Liver (tissue), 8 donors: ENCODE measurements at regions not wholly inside any gene's neighbourhood (a gene's known extent, or its start where the extent isn't known, plus 50 kb on each side); places are given as distances from the start of the nearest gene placed in this dataset.

ENCODE experiments used
- DNase-seq: peaks from one replicate; pipeline ENCODE4 v3.0.0-alpha.2; 2017; ENCODE audit warnings: low spot score
- H3K27ac ChIP-seq, 2 donors: one replicate each; pipeline ENCODE4 v1.7.0; 2013; ENCODE audit warnings: inconsistent platforms in 2 of 2, low read length in 2 of 2, control low read depth in 1 of 2, low read depth in 1 of 2, mild to moderate bottlenecking in 1 of 2
- H3K27me3 ChIP-seq, 4 donors: one replicate each; pipeline versions ENCODE4 v1.6.1 to v1.7.0; 2013; ENCODE audit warnings: low read length in 3 of 4, inconsistent platforms in 1 of 4, mild to moderate bottlenecking in 1 of 4, moderate library complexity in 1 of 4; ENCODE audit not compliant: control insufficient read depth in 4 of 4, insufficient read depth in 4 of 4
- H3K36me3 ChIP-seq, 4 donors: one replicate each; pipeline versions ENCODE4 v1.6.1 to v1.7.0; 2013; ENCODE audit warnings: low read length in 3 of 4, mild to moderate bottlenecking in 3 of 4, low read depth in 1 of 4, moderate library complexity in 1 of 4; ENCODE audit not compliant: control insufficient read depth in 4 of 4, insufficient read depth in 3 of 4
- H3K4me1 ChIP-seq, 4 donors: one replicate each; pipeline versions ENCODE4 v1.6.1 to v1.7.0; 2013; ENCODE audit warnings: low read length in 3 of 4, mild to moderate bottlenecking in 3 of 4, moderate library complexity in 1 of 4; ENCODE audit not compliant: control insufficient read depth in 4 of 4, insufficient read depth in 4 of 4
- H3K4me3 ChIP-seq, 3 donors: one replicate each; pipeline versions ENCODE4 v1.6.1 to v1.7.0; 2013; ENCODE audit warnings: low read length in 3 of 3, control low read depth in 1 of 3, low read depth in 1 of 3, mild to moderate bottlenecking in 1 of 3
- H3K9ac ChIP-seq, 2 donors: one replicate each; pipeline ENCODE4 v1.7.0; 2013; ENCODE audit warnings: low read length in 2 of 2, mild to moderate bottlenecking in 2 of 2, moderate library complexity in 2 of 2, control low read depth in 1 of 2, low read depth in 1 of 2
- H3K9me3 ChIP-seq, 4 donors: one replicate each; pipeline versions ENCODE4 v1.6.1 to v1.7.0; 2013; ENCODE audit warnings: low read length in 3 of 4; ENCODE audit not compliant: control insufficient read depth in 4 of 4
- ATF3 ChIP-seq: IDR thresholded peaks from 2 replicates; pipeline ENCODE4 v1.6.1; 2016; ENCODE audit warnings: antibody characterized with exemption
- CTCF ChIP-seq: fragments of 150-350 bp; IDR thresholded peaks from 2 replicates; pipeline ENCODE4 v1.5.1; 2017; ENCODE audit warnings: improper control_type of control experiment, low read depth, low read length; ENCODE audit not compliant: missing input control
- EGR1 ChIP-seq, 2 donors: IDR thresholded peaks; 2 replicates each; pipeline ENCODE4 v1.6.1; 2016 to 2018; ENCODE audit warnings: antibody characterized with exemption in 2 of 2, low read depth in 2 of 2
- FOXA1 ChIP-seq: IDR thresholded peaks from 2 replicates; pipeline ENCODE4 v1.6.1; 2016; ENCODE audit warnings: antibody characterized with exemption
- FOXA2 ChIP-seq: IDR thresholded peaks from 2 replicates; pipeline ENCODE4 v1.6.1; 2016; ENCODE audit warnings: antibody characterized with exemption
- GABPA ChIP-seq, 2 donors: IDR thresholded peaks in 1 of 2; conservative IDR thresholded peaks in 1 of 2; 2 replicates each; pipeline ENCODE4 v1.6.1; 2016; ENCODE audit warnings: antibody characterized with exemption in 2 of 2, mild to moderate bottlenecking in 1 of 2, moderate library complexity in 1 of 2
- HNF4A ChIP-seq, 2 donors: conservative IDR thresholded peaks; 2 replicates each; pipeline ENCODE4 v1.6.1; 2016; ENCODE audit warnings: antibody characterized with exemption in 2 of 2, mild to moderate bottlenecking in 2 of 2
- HNF4G ChIP-seq: IDR thresholded peaks from 2 replicates; pipeline ENCODE4 v1.6.1; 2016; ENCODE audit warnings: antibody characterized with exemption
- JUND ChIP-seq, 2 donors: IDR thresholded peaks; 2 replicates each; pipeline ENCODE4 v1.6.1; 2016; ENCODE audit warnings: antibody characterized with exemption in 2 of 2
- MAX ChIP-seq: IDR thresholded peaks from 2 replicates; pipeline ENCODE4 v1.6.1; 2016; ENCODE audit warnings: antibody characterized with exemption
- NR2F2 ChIP-seq: IDR thresholded peaks from 2 replicates; pipeline ENCODE4 v1.6.1; 2016; ENCODE audit warnings: antibody characterized with exemption
- RAD21 ChIP-seq, 2 donors: IDR thresholded peaks; 2 replicates each; pipeline ENCODE4 v1.6.1; 2016; ENCODE audit warnings: antibody characterized with exemption in 2 of 2, mild to moderate bottlenecking in 2 of 2
- RXRA ChIP-seq, 2 donors: IDR thresholded peaks; 2 replicates each; pipeline ENCODE4 v1.6.1; 2017 to 2018; ENCODE audit warnings: antibody characterized with exemption in 2 of 2, mild to moderate bottlenecking in 1 of 2
- SP1 ChIP-seq: IDR thresholded peaks from 2 replicates; pipeline ENCODE4 v1.6.1; 2018; ENCODE audit warnings: antibody characterized with exemption, mild to moderate bottlenecking
- TAF1 ChIP-seq: conservative IDR thresholded peaks from 2 replicates; pipeline ENCODE4 v1.6.1; 2016; ENCODE audit warnings: antibody characterized with exemption, mild to moderate bottlenecking
- YY1 ChIP-seq: IDR thresholded peaks from 2 replicates; pipeline ENCODE4 v1.6.1; 2016; ENCODE audit warnings: antibody characterized with exemption, mild to moderate bottlenecking
- WGBS: extraction: QIAGEN DNeasy Blood & Tissue Kit; methylation state at CpG from one replicate; pipeline ENCODE4 v1.1.7; 2013; 5-methylcytosine and 5-hydroxymethylcytosine counted together
- TF ChIP-seq, protein P1 (sequence below): IDR thresholded peaks from 2 replicates; pipeline ENCODE4 v1.6.1; 2016; ENCODE audit warnings: antibody characterized with exemption
- TF ChIP-seq, protein P2 (sequence below): IDR thresholded peaks from 2 replicates; pipeline ENCODE4 v1.6.1; 2016; ENCODE audit warnings: antibody characterized with exemption, mild to moderate bottlenecking
- donor health status: healthy.
- donor health status: healthy.
- donor health status: healthy.
- donor health status: healthy.
- donor health status: healthy.

DNA sequence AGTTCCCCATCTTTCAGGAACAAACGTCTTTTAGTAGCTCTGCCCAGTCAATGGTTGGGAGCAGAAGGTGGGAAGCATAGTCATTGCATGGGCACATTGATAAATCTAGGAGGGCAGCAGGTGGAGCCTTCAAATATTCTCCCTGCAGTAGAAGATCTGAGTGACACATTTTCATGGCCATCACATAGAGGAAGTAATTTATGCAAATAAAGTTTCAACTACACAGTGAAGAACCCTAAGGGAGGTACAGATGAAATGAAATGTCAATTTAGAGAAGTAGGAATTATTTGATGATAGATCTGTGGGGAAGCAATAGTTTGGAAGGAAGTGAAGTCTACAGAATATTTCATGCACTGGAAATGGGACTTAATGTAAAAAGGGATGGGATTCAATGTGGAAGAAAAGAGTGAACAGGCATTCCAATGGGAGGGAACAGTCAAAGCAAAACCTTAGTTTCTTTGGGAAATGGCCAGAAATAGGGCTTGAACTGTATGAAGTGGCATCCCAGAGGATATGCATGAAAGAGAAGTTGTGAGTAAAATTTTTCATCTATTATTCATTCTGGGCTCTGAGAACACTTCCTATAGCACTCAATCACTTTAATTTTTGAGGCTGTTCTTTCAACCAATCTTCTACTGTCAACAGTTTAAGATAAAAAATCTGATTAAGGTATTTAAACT lies 256.2 kb upstream of the LUZP2 start:
- 44% methylated on average over 1 of the region's 1 CpG for WGBS
- TF ChIP-seq RAD21 (IDR thresholded peaks at IDR 0.05) (no peak), ATF3 (no peak), YY1 (no peak), FOXA2 (no peak), FOXA1 (no peak), HNF4G (no peak), RXRA (IDR thresholded peaks at IDR 0.05) (no peak), CTCF (no peak), SP1 (no peak), NR2F2 (no peak), JUND (IDR thresholded peaks at IDR 0.05) (no peak), EGR1 (IDR thresholded peaks at IDR 0.05; ENCODE audit: low read depth in 2 of 2) (no peak), TAF1 (no peak), HNF4A (conservative IDR thresholded peaks at IDR 0.05) (no peak), MAX (no peak), GABPA (IDR thresholded peaks at IDR 0.05 in 1 of 2, conservative IDR thresholded peaks at IDR 0.05 in 1 of 2) (no peak)
- TF ChIP-seq, protein P1, sequence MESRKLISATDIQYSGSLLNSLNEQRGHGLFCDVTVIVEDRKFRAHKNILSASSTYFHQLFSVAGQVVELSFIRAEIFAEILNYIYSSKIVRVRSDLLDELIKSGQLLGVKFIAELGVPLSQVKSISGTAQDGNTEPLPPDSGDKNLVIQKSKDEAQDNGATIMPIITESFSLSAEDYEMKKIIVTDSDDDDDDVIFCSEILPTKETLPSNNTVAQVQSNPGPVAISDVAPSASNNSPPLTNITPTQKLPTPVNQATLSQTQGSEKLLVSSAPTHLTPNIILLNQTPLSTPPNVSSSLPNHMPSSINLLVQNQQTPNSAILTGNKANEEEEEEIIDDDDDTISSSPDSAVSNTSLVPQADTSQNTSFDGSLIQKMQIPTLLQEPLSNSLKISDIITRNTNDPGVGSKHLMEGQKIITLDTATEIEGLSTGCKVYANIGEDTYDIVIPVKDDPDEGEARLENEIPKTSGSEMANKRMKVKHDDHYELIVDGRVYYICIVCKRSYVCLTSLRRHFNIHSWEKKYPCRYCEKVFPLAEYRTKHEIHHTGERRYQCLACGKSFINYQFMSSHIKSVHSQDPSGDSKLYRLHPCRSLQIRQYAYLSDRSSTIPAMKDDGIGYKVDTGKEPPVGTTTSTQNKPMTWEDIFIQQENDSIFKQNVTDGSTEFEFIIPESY, result no peak
- TF ChIP-seq, protein P2, sequence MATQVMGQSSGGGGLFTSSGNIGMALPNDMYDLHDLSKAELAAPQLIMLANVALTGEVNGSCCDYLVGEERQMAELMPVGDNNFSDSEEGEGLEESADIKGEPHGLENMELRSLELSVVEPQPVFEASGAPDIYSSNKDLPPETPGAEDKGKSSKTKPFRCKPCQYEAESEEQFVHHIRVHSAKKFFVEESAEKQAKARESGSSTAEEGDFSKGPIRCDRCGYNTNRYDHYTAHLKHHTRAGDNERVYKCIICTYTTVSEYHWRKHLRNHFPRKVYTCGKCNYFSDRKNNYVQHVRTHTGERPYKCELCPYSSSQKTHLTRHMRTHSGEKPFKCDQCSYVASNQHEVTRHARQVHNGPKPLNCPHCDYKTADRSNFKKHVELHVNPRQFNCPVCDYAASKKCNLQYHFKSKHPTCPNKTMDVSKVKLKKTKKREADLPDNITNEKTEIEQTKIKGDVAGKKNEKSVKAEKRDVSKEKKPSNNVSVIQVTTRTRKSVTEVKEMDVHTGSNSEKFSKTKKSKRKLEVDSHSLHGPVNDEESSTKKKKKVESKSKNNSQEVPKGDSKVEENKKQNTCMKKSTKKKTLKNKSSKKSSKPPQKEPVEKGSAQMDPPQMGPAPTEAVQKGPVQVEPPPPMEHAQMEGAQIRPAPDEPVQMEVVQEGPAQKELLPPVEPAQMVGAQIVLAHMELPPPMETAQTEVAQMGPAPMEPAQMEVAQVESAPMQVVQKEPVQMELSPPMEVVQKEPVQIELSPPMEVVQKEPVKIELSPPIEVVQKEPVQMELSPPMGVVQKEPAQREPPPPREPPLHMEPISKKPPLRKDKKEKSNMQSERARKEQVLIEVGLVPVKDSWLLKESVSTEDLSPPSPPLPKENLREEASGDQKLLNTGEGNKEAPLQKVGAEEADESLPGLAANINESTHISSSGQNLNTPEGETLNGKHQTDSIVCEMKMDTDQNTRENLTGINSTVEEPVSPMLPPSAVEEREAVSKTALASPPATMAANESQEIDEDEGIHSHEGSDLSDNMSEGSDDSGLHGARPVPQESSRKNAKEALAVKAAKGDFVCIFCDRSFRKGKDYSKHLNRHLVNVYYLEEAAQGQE, result no peak
- Histone ChIP-seq H3K4me1 (no peaks in the 10 kb centered on the region), H3K27me3 (no peaks in the 10 kb centered on the region), H3K4me3 (no peak overlapping the region), H3K9ac (no peak overlapping the region), H3K9me3 (no peaks in the 10 kb centered on the region), H3K36me3 (no peaks in the 10 kb centered on the region), H3K27ac (no peak overlapping the region)
- no peak for DNase-seq
